ENCODE measurements at regions not wholly inside any gene's neighbourhood (a gene's known extent, or its start where the extent isn't known, plus 50 kb on each side); places are given as distances from the start of the nearest gene placed in this dataset.

DNA sequence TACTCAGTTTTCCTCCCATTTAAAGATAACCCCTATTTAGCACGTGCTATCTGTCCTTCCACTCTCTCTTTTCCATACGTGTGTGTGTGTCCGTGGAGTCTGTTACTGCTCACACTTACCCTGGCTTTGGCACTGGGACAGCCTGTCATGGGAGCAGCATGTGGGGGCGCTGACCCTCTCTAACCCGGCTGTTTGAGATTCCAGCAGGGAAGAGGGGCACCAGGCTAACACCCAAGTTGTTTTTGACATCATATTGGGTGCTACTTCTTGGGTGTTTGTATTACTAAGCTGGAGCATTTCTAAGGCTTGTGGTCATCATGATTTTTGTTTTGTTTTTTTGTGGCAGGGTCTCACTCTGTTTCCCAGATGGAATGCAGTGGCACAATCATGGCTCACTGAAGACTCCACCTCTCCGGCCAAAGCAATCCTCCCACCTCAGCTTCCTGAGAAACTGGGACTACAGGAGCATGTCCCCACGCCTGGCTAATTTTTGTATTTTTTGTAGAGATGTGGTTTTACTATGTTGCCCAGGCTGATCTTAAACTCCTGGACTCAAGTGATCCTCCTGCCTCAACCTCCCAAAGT lies 56.9 kb upstream of the SIMC1 start:
- in situ Hi-C loops (cut with HindIII; ENCODE audit: low pct_ligation_motif_present, low sequenced_read_pairs): no loop called here
- H3K27me3 ChIP-seq (replicated peaks): no peaks in the 10 kb centered on the region
- TF ChIP-seq, protein P1, sequence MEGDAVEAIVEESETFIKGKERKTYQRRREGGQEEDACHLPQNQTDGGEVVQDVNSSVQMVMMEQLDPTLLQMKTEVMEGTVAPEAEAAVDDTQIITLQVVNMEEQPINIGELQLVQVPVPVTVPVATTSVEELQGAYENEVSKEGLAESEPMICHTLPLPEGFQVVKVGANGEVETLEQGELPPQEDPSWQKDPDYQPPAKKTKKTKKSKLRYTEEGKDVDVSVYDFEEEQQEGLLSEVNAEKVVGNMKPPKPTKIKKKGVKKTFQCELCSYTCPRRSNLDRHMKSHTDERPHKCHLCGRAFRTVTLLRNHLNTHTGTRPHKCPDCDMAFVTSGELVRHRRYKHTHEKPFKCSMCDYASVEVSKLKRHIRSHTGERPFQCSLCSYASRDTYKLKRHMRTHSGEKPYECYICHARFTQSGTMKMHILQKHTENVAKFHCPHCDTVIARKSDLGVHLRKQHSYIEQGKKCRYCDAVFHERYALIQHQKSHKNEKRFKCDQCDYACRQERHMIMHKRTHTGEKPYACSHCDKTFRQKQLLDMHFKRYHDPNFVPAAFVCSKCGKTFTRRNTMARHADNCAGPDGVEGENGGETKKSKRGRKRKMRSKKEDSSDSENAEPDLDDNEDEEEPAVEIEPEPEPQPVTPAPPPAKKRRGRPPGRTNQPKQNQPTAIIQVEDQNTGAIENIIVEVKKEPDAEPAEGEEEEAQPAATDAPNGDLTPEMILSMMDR (IDR thresholded peaks at IDR 0.05; ENCODE audit: low read depth, low read length, missing control alignments): no peak
- no peak overlapping the region for H3K4me3 ChIP-seq (ENCODE audit: low read depth, low read length)
- H3K27ac ChIP-seq: no peak overlapping the region
- H3K36me3 ChIP-seq (replicated peaks): no peaks in the 10 kb centered on the region
- DNase-seq: no peak

DNA sequence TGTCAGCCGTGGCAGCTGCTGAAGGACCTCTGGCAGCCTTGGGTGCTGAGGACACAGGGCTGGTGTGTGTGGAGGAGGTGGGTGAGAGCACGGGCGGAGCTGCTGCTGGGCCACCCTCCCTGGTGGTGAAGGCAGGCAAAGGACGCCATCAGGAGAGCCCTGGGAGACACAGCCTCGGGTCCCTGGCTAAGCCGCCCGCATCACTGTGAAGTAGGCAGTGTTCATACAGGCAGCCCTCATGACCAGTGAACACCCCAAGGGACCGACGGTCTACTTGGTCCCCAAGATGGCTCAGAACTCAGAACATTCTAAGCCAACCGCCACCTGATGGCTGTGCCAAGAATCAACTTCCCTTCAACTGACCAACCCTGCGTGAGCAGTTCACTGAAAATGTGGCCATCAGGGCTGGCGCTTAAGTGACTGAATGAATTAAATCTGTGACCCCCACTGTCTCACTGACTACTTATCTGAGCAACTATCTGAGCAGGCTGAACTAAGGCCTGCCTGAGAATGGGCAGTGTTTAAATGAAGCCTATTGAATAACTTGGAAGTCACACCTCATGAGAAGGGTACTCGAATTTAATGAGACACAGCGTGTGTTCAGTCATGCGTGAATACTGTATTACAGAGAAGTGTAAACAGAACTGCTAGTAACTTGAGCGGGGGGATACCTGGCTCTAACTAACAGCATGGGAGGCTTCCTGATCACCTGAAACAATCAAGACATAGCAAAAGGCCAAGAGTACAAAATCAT lies 54.7 kb upstream of the SIMC1 start:
- no peak overlapping the region for H3K4me3 ChIP-seq (ENCODE audit: low read depth, low read length)
- no peaks in the 10 kb centered on the region for H3K27me3 ChIP-seq (replicated peaks)
- H3K36me3 ChIP-seq (replicated peaks): no peaks in the 10 kb centered on the region
- TF ChIP-seq, protein P1 (IDR thresholded peaks at IDR 0.05; ENCODE audit: low read depth, low read length, missing control alignments): no peak
- in situ Hi-C loops (cut with HindIII; ENCODE audit: low pct_ligation_motif_present, low sequenced_read_pairs): no loop called here
- no peak overlapping the region for H3K27ac ChIP-seq
- DNase-seq: no peak

DNA sequence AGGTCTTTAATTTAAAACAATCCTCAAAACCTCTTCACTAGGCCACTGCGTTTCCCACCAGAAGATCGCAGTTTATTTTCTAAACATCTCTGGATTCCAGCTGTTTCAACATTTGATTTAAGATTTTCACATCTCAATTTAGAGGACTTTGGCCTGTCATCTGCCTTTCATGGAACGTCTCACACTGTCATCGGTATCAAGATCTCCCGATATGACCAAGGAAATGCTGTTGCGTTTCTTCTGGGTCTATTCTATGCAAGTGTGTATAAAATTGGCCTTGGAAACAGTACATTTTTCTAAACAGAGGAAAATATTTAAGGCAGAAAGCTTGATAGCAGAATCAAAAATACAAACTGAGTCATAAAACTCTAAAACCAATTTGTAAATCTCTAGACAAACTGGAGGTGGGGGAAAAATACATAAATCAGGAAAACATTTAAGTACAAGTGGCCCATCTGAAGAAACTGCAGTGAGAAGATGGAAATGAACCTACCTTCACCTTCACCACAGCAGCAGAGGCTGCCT lies 53.6 kb upstream of the SIMC1 start:
- in situ Hi-C loops (cut with HindIII; ENCODE audit: low pct_ligation_motif_present, low sequenced_read_pairs): no loop called here
- TF ChIP-seq, protein P1 (IDR thresholded peaks at IDR 0.05; ENCODE audit: low read depth, low read length, missing control alignments): no peak
- no peak for DNase-seq
- H3K27me3 ChIP-seq (replicated peaks): no peaks in the 10 kb centered on the region
- no peaks in the 10 kb centered on the region for H3K36me3 ChIP-seq (replicated peaks)
- no peak overlapping the region for H3K4me3 ChIP-seq (ENCODE audit: low read depth, low read length)
- no peak overlapping the region for H3K27ac ChIP-seq

DNA sequence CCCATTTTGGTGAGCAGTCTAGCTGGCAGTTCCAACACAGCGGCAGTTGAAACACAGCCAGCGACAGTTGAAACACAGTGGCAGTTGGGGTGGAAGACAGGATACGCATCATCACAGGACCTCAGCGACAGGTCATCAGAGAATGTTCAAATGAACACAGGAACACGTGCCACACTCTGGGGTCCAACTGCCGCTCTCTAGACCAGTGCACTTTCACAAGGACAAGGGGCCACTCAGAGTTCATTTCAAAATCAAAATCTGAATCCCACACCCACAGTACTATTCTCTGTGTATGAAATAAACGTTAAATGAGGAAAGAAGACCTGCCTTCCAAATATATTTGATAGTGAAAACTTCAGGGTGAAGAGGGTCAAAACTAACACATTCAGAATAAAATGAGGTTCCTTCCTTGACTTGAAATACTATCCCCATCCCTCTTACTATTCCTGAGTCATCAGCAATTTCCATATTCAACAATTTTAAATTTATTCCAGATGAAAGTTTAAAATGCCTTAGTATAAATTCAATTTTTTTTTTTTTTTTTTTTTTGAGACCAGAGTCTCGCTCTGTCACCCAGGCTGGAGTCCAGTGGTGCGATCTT lies 53.0 kb upstream of the SIMC1 start:
- DNase-seq: no peak
- Histone ChIP-seq H3K27ac (no peak overlapping the region), H3K27me3 (replicated peaks) (no peaks in the 10 kb centered on the region), H3K36me3 (replicated peaks) (no peaks in the 10 kb centered on the region), H3K4me3 (ENCODE audit: low read depth, low read length) (no peak overlapping the region)
- in situ Hi-C loops (cut with HindIII; ENCODE audit: low pct_ligation_motif_present, low sequenced_read_pairs): no loop called here
- TF ChIP-seq, protein P1 (IDR thresholded peaks at IDR 0.05; ENCODE audit: low read depth, low read length, missing control alignments): no peak

DNA sequence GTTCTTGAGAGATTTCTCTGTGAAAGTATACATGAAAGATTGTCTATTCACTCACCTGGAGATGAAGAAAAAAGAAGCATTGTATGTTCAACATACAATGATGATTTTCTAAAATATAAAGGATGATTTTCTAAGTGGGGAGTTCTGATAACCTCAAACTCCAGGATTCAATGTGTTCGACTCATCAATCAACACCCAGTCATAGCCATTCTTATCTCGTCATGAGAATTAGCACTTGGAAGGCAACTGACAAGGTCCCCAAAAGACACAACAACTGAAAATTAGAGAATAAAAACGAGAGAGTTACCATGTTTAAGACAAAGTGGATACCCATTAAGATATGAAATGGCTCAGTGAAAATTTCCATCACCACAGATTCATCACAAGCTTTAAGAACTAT lies 52.1 kb upstream of the SIMC1 start:
- no peaks in the 10 kb centered on the region for H3K36me3 ChIP-seq (replicated peaks)
- H3K27me3 ChIP-seq (replicated peaks): no peaks in the 10 kb centered on the region
- in situ Hi-C loops (cut with HindIII; ENCODE audit: low pct_ligation_motif_present, low sequenced_read_pairs): no loop called here
- H3K27ac ChIP-seq: no peak overlapping the region
- TF ChIP-seq, protein P1 (IDR thresholded peaks at IDR 0.05; ENCODE audit: low read depth, low read length, missing control alignments): no peak
- DNase-seq: no peak
- H3K4me3 ChIP-seq (ENCODE audit: low read depth, low read length): no peak overlapping the region

Measured in brain microvascular endothelial cell (primary cell).